ENCODE measurements at regions not wholly inside any gene's neighbourhood (a gene's known extent, or its start where the extent isn't known, plus 50 kb on each side); places are given as distances from the start of the nearest gene placed in this dataset.

DNA sequence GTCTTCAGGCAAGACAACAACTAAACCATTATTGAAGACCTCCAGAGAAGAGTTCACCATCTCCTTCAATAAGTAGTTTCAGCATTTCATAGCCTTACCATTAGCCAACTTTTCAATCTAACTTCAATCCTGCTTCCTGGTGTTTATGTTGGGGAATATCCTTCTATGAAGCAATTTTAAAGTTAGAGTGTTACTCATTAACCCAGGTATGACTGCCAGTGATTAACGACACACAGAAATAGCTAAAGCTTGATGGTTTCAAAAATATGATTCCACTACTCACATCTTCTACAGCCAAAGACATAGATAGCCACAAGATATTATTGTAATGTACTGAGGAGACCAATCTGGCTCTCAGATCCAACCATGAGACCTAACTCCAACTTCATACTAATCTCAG is 403.2 kb downstream of the EFNB2 start:
- Histone ChIP-seq H3K23ac (ENCODE audit: insufficient read length) (no peak overlapping the region), H3K14ac (ENCODE audit: insufficient read length) (no peak overlapping the region), H3K23me2 (ENCODE audit: low read depth, low read length) (no peaks in the 10 kb centered on the region), H2AK5ac (ENCODE audit: low read depth, low read length) (no peak overlapping the region), H4K5ac (ENCODE audit: insufficient read length, low read depth, low read length) (no peak overlapping the region), H3K4me2 (ENCODE audit: insufficient read depth in 1 of 2, low read depth in 2 of 2, low read length in 2 of 2) (no peak overlapping the region), H2AFZ (ENCODE audit: low read length) (no peak overlapping the region), H2BK5ac (ENCODE audit: low read depth, low read length) (no peak overlapping the region), H2BK15ac (ENCODE audit: low read length) (no peak overlapping the region), H4K8ac (ENCODE audit: extremely low read depth, insufficient read depth, low read length) (no peak overlapping the region), H3K4ac (replicated peaks; ENCODE audit: insufficient read length, low read depth, low read length) (no peak overlapping the region), H3K18ac (ENCODE audit: extremely low read depth, low read length) (no peak overlapping the region), H4K91ac (replicated peaks; ENCODE audit: insufficient read length, low read length) (no peak overlapping the region), H3K27me3 (replicated peaks in 1 of 4; ENCODE audit: control insufficient read depth in 3 of 4, extremely low read depth in 1 of 4, insufficient read depth in 3 of 4, low read length in 3 of 4) (no peaks in the 10 kb centered on the region), H2BK20ac (ENCODE audit: low read length) (no peak overlapping the region), H3K9ac (replicated peaks in 1 of 4; ENCODE audit: extremely low read depth in 1 of 4, low read depth in 3 of 4, low read length in 3 of 4) (no peak overlapping the region), H3K9me3 (ENCODE audit: insufficient read depth in 2 of 2, low read depth in 1 of 2, low read length in 1 of 2) (peaks cover 8 to 12% of the 10 kb centered on the region in 2 experiments; a peak in 2 of 4 replicates), H2BK12ac (ENCODE audit: low read depth, low read length) (no peak overlapping the region), H3K36me3 (ENCODE audit: control insufficient read depth in 2 of 4, insufficient read depth in 4 of 4, low read length in 3 of 4) (no peaks in the 10 kb centered on the region), H3K79me2 (ENCODE audit: control insufficient read depth in 1 of 2, insufficient read depth in 2 of 2, low read length in 2 of 2) (no peaks in the 10 kb centered on the region), H3K56ac (replicated peaks; ENCODE audit: insufficient read length, low read depth, low read length) (no peak overlapping the region), H2BK120ac (replicated peaks; ENCODE audit: low read depth, low read length) (no peak overlapping the region), H3K79me1 (ENCODE audit: low read depth, low read length) (no peaks in the 10 kb centered on the region), H3K4me3 (ENCODE audit: extremely low read depth in 1 of 4, insufficient read depth in 2 of 4, low read depth in 3 of 4, low read length in 4 of 4) (no peak overlapping the region), H4K20me1 (replicated peaks in 1 of 2; ENCODE audit: control insufficient read depth in 1 of 2, insufficient read depth in 2 of 2, low read length in 2 of 2) (no peaks in the 10 kb centered on the region), H3K27ac (ENCODE audit: low read depth, low read length) (no peak overlapping the region), H3K4me1 (replicated peaks in 1 of 4; ENCODE audit: control insufficient read depth in 3 of 4, insufficient read depth in 4 of 4, low read length in 3 of 4) (no peaks in the 10 kb centered on the region)
- POLR2A ChIA-PET (ENCODE audit: partially characterized antibody): no interaction called here
- CTCF ChIA-PET (ENCODE audit: partially characterized antibody): interaction anchor here (0.9 to 1.5 kb wide), 2 partner anchors 9 to 20 kb away, joined by 3 to 5 read pairs; no protein-coding TSS in a partner anchor
- DNase-seq (ENCODE audit: low read depth in 1 of 2, low spot score in 2 of 2) (no peak), FAIRE-seq (no peak)
- WGBS, 2 experiments (ENCODE audit: extremely low coverage in 1 of 2, insufficient coverage in 1 of 2, insufficient read length in 1 of 2, insufficient replicate concordance in 2 of 2, low coverage in 1 of 2, low lambda C conversion rate in 2 of 2, missing lambda C conversion rate in 1 of 2): 92% methylated on average over 1 of the region's 1 CpG; no CpG with 5 or more reads in 1 of the 2 experiments
- TF ChIP-seq NRF1 (IDR thresholded peaks at IDR 0.05; ENCODE audit: low read depth, low read length) (no peak), EGR1 (IDR thresholded peaks at IDR 0.05; ENCODE audit: borderline replicate concordance, low read depth, low read length) (no peak), BRCA1 (IDR thresholded peaks at IDR 0.05; ENCODE audit: low read depth, low read length) (no peak), NANOG (IDR thresholded peaks at IDR 0.05; ENCODE audit: insufficient read depth, low read depth, low read length, poor library complexity, severe bottlenecking) (no peak), JUN (IDR thresholded peaks at IDR 0.05; ENCODE audit: low read depth, low read length) (no peak), RAD21 (IDR thresholded peaks at IDR 0.05 in 1 of 2, conservative IDR thresholded peaks at IDR 0.05 in 1 of 2; ENCODE audit: low read depth in 2 of 2, low read length in 2 of 2) (no peak), SP1 (IDR thresholded peaks at IDR 0.05; ENCODE audit: low read depth, low read length) (no peak), CBX8 (IDR thresholded peaks at IDR 0.05; ENCODE audit: borderline replicate concordance, low read depth, low read length) (no peak), YY1 (IDR thresholded peaks at IDR 0.05; ENCODE audit: low read depth, low read length) (no peak), GTF2F1 (IDR thresholded peaks at IDR 0.05; ENCODE audit: borderline replicate concordance, low read depth, low read length) (no peak), CEBPB (IDR thresholded peaks at IDR 0.05; ENCODE audit: low read depth, low read length) (no peak), SIN3A (conservative IDR thresholded peaks at IDR 0.05 in 1 of 2, IDR thresholded peaks at IDR 0.05 in 1 of 2; ENCODE audit: low read depth in 1 of 2, low read length in 2 of 2) (no peak)
- TF ChIP-seq, protein P1, sequence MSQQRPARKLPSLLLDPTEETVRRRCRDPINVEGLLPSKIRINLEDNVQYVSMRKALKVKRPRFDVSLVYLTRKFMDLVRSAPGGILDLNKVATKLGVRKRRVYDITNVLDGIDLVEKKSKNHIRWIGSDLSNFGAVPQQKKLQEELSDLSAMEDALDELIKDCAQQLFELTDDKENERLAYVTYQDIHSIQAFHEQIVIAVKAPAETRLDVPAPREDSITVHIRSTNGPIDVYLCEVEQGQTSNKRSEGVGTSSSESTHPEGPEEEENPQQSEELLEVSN (IDR thresholded peaks at IDR 0.05): no peak
